Chondrocyte (in vitro differentiated cells): ENCODE measurements at regions not wholly inside any gene's neighbourhood (a gene's known extent, or its start where the extent isn't known, plus 50 kb on each side); places are given as distances from the start of the nearest gene placed in this dataset.

Source experiments
- DNase-seq: peaks from one replicate; pipeline ENCODE4 v3.0.0; 2021; ENCODE audit warnings: mixed read lengths, low spot score
- H3K27ac Mint-ChIP-seq: one replicate; pipeline ENCODE4 v1.8.0; 2021; ENCODE audit warnings: mild to moderate bottlenecking, moderate library complexity, mixed read lengths; ENCODE audit not compliant: unreplicated experiment
- H3K27me3 Mint-ChIP-seq: 2 replicates; pipeline ENCODE4 v1.8.0; 2021; ENCODE audit warnings: low read depth, mixed read lengths
- H3K36me3 Mint-ChIP-seq: 2 replicates; pipeline ENCODE4 v1.8.0; 2021; ENCODE audit warnings: low read depth, mixed read lengths
- H3K4me1 Mint-ChIP-seq: 2 replicates; pipeline ENCODE4 v1.8.0; 2021; ENCODE audit warnings: low read depth, mild to moderate bottlenecking, mixed read lengths
- H3K4me3 Mint-ChIP-seq: one replicate; pipeline ENCODE4 v1.8.0; 2021; ENCODE audit warnings: mild to moderate bottlenecking, moderate library complexity, mixed read lengths; ENCODE audit not compliant: unreplicated experiment
- H3K9me3 Mint-ChIP-seq: 2 replicates; pipeline ENCODE4 v1.8.0; 2021; ENCODE audit warnings: low read depth, mixed read lengths
- TF ChIP-seq, protein P1 (sequence below): fragments of 200-600 bp; sonication (generic); IDR thresholded peaks from 2 replicates; pipeline ENCODE4 v1.5.0; 2021; ENCODE audit warnings: antibody characterized with exemption, mild to moderate bottlenecking, moderate library complexity

DNA sequence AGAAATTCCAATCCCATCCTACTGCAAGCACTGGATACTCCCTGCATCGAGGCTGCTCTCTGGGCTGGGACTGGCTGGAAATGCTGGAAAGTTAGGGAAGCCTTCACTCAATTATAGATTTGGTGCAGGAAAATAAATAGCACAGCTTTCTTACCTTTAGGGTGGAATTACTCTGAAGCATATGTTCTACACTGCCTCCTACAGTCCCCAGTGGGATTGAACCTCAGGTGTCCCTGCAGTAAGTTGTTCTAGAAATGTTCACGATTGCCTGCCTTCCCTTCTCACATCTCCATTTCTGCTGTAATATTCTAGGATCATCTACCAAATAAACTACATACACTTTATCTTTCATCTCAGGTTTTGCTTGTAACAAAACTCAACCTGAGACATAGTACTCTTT lies 536.7 kb upstream of the LMCD1 start:
- no peaks in the 10 kb centered on the region for H3K9me3 Mint-ChIP-seq
- H3K4me3 Mint-ChIP-seq = no peak overlapping the region
- no peak for DNase-seq
- TF ChIP-seq, protein P1, sequence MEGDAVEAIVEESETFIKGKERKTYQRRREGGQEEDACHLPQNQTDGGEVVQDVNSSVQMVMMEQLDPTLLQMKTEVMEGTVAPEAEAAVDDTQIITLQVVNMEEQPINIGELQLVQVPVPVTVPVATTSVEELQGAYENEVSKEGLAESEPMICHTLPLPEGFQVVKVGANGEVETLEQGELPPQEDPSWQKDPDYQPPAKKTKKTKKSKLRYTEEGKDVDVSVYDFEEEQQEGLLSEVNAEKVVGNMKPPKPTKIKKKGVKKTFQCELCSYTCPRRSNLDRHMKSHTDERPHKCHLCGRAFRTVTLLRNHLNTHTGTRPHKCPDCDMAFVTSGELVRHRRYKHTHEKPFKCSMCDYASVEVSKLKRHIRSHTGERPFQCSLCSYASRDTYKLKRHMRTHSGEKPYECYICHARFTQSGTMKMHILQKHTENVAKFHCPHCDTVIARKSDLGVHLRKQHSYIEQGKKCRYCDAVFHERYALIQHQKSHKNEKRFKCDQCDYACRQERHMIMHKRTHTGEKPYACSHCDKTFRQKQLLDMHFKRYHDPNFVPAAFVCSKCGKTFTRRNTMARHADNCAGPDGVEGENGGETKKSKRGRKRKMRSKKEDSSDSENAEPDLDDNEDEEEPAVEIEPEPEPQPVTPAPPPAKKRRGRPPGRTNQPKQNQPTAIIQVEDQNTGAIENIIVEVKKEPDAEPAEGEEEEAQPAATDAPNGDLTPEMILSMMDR = no peak
- no peaks in the 10 kb centered on the region for H3K36me3 Mint-ChIP-seq
- no peaks in the 10 kb centered on the region for H3K4me1 Mint-ChIP-seq
- peaks cover 23% of the 10 kb centered on the region for H3K27me3 Mint-ChIP-seq
- no peak overlapping the region for H3K27ac Mint-ChIP-seq

DNA sequence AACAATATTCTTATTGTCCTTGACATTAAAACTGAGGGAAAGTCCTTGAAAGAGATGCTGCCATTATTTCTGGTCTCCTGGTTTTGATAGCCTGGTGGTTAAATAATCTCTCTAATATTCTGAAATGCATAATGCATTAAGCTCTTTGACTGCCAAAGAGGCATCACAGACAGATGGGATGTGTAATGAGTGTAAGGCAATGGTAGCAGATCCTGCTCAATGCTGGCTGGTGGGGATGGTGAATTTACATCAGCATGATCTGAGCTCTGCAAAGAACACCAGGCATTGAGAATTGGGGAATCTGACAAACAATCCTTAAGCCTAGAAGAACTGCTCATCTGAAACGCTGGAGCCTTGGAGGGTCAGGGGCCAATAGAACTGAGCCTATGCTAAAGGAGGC lies 528.6 kb upstream of the LMCD1 start:
- Mint-ChIP-seq H3K27ac (no peak overlapping the region), H3K4me3 (no peak overlapping the region), H3K36me3 (no peaks in the 10 kb centered on the region), H3K9me3 (no peaks in the 10 kb centered on the region), H3K27me3 (peaks cover 5% of the 10 kb centered on the region), H3K4me1 (peaks cover 12% of the 10 kb centered on the region)
- no peak for DNase-seq
- TF ChIP-seq, protein P1 = no peak

DNA sequence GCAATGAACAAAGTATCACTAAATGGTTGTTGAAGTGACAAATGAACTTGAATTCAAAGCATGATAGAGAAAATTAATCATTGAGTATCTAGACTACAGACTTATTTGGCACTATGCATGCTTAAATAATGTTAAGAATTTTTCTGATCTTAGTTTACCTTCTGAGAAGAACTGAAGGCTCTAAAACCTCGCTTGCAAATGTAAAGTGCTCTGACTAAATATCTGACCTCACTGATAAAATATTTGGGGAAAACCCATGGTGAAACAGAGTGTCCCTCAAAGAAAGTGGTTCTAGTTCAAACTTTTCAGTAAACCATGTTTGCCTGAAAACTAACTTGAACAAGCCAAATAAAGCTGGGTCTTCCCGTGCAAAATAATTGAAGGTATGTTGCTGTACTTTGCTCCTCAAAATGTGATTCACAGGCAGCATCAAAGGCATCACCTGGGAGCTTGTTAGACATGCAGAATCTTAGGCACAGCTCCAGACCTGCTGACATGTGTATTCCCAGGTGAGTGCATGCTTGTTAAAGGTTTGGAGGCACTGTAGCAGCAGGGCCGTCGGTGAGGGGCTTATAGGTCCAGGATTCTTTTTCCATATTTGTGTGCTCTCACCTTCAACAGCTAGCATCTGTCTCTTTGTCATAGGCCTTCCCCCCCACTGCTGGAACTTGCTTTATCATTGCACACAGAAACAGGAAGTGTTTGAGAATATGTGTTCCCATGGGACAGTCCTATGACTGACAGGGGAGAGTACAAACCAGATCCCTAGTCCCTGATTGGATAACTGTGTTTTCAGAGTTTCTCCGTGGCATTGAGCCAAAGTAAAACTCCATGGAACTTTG lies 524.2 kb upstream of the LMCD1 start:
- Mint-ChIP-seq H3K36me3 (no peaks in the 10 kb centered on the region), H3K27ac (peak overlapping the region; percentile 28), H3K27me3 (no peaks in the 10 kb centered on the region), H3K4me1 (peaks cover 18% of the 10 kb centered on the region), H3K9me3 (no peaks in the 10 kb centered on the region), H3K4me3 (peak overlapping the region; percentile 44)
- DNase-seq = no peak
- TF ChIP-seq, protein P1 = no peak

DNA sequence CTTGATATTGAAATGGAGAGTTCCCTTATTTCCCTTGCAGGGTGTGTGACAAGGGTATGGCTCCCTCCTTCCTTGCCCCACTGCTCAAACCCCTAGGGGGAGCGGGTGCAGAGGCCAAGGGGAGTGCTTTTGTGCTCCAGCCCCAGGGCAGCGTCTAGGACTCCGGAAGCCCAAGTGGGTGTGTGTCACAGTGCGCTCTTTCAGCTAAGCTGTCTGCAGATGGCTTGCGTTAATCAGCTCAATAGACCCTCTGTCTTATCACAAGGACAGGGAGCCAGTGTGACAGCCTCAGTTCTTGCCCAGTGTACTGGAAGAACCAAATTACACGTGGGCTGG lies 523.6 kb upstream of the LMCD1 start:
- Mint-ChIP-seq H3K9me3 (no peaks in the 10 kb centered on the region), H3K36me3 (no peaks in the 10 kb centered on the region), H3K27me3 (no peaks in the 10 kb centered on the region), H3K4me3 (peak overlapping the region; percentile 44), H3K4me1 (peaks cover 18% of the 10 kb centered on the region), H3K27ac (no peak overlapping the region)
- no peak for DNase-seq
- TF ChIP-seq, protein P1 = no peak

DNA sequence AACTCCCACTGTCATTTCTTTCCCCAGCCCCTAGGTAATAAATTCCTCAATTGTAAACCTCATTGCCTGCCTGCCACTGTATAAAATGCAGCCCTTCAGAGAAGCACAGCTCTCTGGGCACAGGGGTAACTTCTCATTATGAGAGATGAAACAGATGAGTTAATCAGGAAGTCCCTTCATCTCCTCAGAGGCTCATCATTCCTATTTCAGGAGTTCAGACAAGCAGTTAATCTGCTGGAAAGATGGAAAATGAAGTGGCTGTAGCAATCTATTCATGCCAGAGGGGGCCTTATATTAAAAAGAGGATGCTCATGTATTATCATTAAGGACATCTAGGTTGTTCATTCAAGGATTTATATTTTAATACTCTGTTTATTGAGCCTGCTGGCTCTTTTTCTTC lies 519.5 kb upstream of the LMCD1 start:
- Mint-ChIP-seq H3K27me3 (no peaks in the 10 kb centered on the region), H3K4me1 (peaks cover 18% of the 10 kb centered on the region), H3K9me3 (no peaks in the 10 kb centered on the region), H3K4me3 (no peak overlapping the region), H3K27ac (no peak overlapping the region), H3K36me3 (no peaks in the 10 kb centered on the region)
- TF ChIP-seq, protein P1 = no peak
- DNase-seq = no peak
